Peyer's patch (tissue), 4 donors: ENCODE measurements at regions not wholly inside any gene's neighbourhood (a gene's known extent, or its start where the extent isn't known, plus 50 kb on each side); places are given as distances from the start of the nearest gene placed in this dataset.
"Not testable (repeated sequence)": the region's sequence is repeated elsewhere in the genome, so short reads cannot be mapped to it uniquely, and the experiment has no call there.

Experiments
- DNase-seq, 3 donors: peaks; one replicate each; pipeline ENCODE4 v3.0.0-alpha.2; 2017 to 2019
- H3K27ac ChIP-seq, 4 donors: fragments of 200-600 bp; sonication (generic); one replicate each; pipeline ENCODE4 v1.5.1; 2016 to 2019
- H3K27me3 ChIP-seq, 2 donors: fragments of 200-600 bp; sonication (generic); one replicate each; pipeline ENCODE4 v1.5.1; 2019
- H3K36me3 ChIP-seq, 3 donors: fragments of 200-600 bp; sonication (generic); one replicate each; pipeline ENCODE4 v1.5.1; 2016 to 2019
- H3K4me1 ChIP-seq, 4 donors: fragments of 200-600 bp; sonication (generic); one replicate each; pipeline ENCODE4 v1.5.1; 2016 to 2019
- H3K4me3 ChIP-seq, 4 donors: fragments of 200-600 bp; sonication (generic); 1 replicate in 3 of 4; 2 replicates in 1 of 4; pipeline ENCODE4 v1.5.1; 2016 to 2019; ENCODE audit warnings: mild to moderate bottlenecking in 1 of 4
- H3K9me3 ChIP-seq, 4 donors: fragments of 200-600 bp; sonication (generic); one replicate each; pipeline ENCODE4 v1.5.1; 2016 to 2019; ENCODE audit warnings: mild to moderate bottlenecking in 1 of 4
- CTCF ChIP-seq, 6 experiments: fragments of 450-650 bp in 4 of 6; fragments of 200-600 bp in 2 of 6; sonication (generic) in 1 of 6; IDR thresholded peaks; one replicate each; pipeline ENCODE4 v1.5.1; 2017 to 2019; ENCODE audit warnings: antibody characterized with exemption in 6 of 6, mild to moderate bottlenecking in 3 of 6, moderate library complexity in 1 of 6
- POLR2A ChIP-seq, 2 donors: fragments of 450-650 bp; IDR thresholded peaks; one replicate each; pipeline ENCODE4 v1.5.1; 2017; ENCODE audit warnings: antibody characterized with exemption in 2 of 2, mild to moderate bottlenecking in 2 of 2, moderate library complexity in 2 of 2

GRCh38 chr9:102362470-102363132 lies 624.2 kb upstream of the GRIN3A start:
- H3K9me3 ChIP-seq: no peaks in the 10 kb centered on the region
- TF ChIP-seq POLR2A (IDR thresholded peaks at IDR 0.05) (no peak), CTCF (IDR thresholded peaks at IDR 0.05) (no peak)
- H3K4me3 ChIP-seq: no peak overlapping the region
- H3K27me3 ChIP-seq: no peaks in the 10 kb centered on the region
- no peak overlapping the region for H3K27ac ChIP-seq
- H3K36me3 ChIP-seq: no peaks in the 10 kb centered on the region
- no peak for DNase-seq
- no peaks in the 10 kb centered on the region for H3K4me1 ChIP-seq

GRCh38 chr9:102360846-102361245 lies 622.4 kb upstream of the GRIN3A start:
- H3K27ac ChIP-seq: no peak overlapping the region
- no peaks in the 10 kb centered on the region for H3K36me3 ChIP-seq
- H3K27me3 ChIP-seq: no peaks in the 10 kb centered on the region
- H3K9me3 ChIP-seq: no peaks in the 10 kb centered on the region
- H3K4me3 ChIP-seq: no peak overlapping the region
- no peaks in the 10 kb centered on the region for H3K4me1 ChIP-seq
- DNase-seq: no peak
- no peak for TF ChIP-seq POLR2A (IDR thresholded peaks at IDR 0.05)
- TF ChIP-seq CTCF (IDR thresholded peaks at IDR 0.05): no peak

GRCh38 chr9:102355982-102356381 lies 617.5 kb upstream of the GRIN3A start:
- no peak for TF ChIP-seq CTCF (IDR thresholded peaks at IDR 0.05)
- TF ChIP-seq POLR2A (IDR thresholded peaks at IDR 0.05): no peak
- DNase-seq: no peak
- Histone ChIP-seq H3K27ac (no peak overlapping the region), H3K4me1 (no peaks in the 10 kb centered on the region), H3K9me3 (no peaks in the 10 kb centered on the region), H3K36me3 (no peaks in the 10 kb centered on the region), H3K27me3 (no peaks in the 10 kb centered on the region), H3K4me3 (no peak overlapping the region)

GRCh38 chr9:102354041-102354440 lies 615.6 kb upstream of the GRIN3A start:
- no peaks in the 10 kb centered on the region for H3K27me3 ChIP-seq
- no peaks in the 10 kb centered on the region for H3K9me3 ChIP-seq
- no peak for TF ChIP-seq POLR2A (IDR thresholded peaks at IDR 0.05)
- TF ChIP-seq CTCF (IDR thresholded peaks at IDR 0.05): no peak
- H3K27ac ChIP-seq: no peak overlapping the region
- H3K36me3 ChIP-seq: no peaks in the 10 kb centered on the region
- no peak for DNase-seq
- H3K4me3 ChIP-seq: no peak overlapping the region
- no peaks in the 10 kb centered on the region for H3K4me1 ChIP-seq

- not testable (repeated sequence) for H3K4me3 ChIP-seq
Observed at GRCh38 chr9:102337471-102337870, 599.0 kb upstream of the GRIN3A start.

GRCh38 chr9:102309379-102309778 lies 570.9 kb upstream of the GRIN3A start:
- H3K4me3 ChIP-seq: no peak overlapping the region
- no peaks in the 10 kb centered on the region for H3K4me1 ChIP-seq
- no peaks in the 10 kb centered on the region for H3K27me3 ChIP-seq
- H3K36me3 ChIP-seq: no peaks in the 10 kb centered on the region
- H3K27ac ChIP-seq: no peak overlapping the region
- TF ChIP-seq POLR2A (IDR thresholded peaks at IDR 0.05): no peak
- TF ChIP-seq CTCF (IDR thresholded peaks at IDR 0.05): no peak
- no peak for DNase-seq
- peaks cover 0 to 4% (median 0%) of the 10 kb centered on the region in 4 donors for H3K9me3 ChIP-seq

More at GRCh38 chr9:102337471-102337870, 599.0 kb upstream of the GRIN3A start:
- not testable (repeated sequence) for H3K4me1 ChIP-seq, H3K27ac ChIP-seq, H3K27me3 ChIP-seq, DNase-seq, H3K9me3 ChIP-seq, H3K36me3 ChIP-seq
